GM20431 (cell line): ENCODE measurements at regions not wholly inside any gene's neighbourhood (a gene's known extent, or its start where the extent isn't known, plus 50 kb on each side); places are given as distances from the start of the nearest gene placed in this dataset.

Experiments used
- in situ Hi-C: fragments of 300-500 bp; cut with MseI, MboI; formaldehyde crosslinking; loops from one replicate; pipeline ENCODE4 v1.15.0; 2020; ENCODE audit warnings: low sequenced_read_pairs; ENCODE audit not compliant: unreplicated experiment

GRCh38 chr5:125257057-125257972, 510.9 kb upstream of the ZNF608 start:
- in situ Hi-C loops: no loop called here

GRCh38 chr5:125257997-125258396, 511.6 kb upstream of the ZNF608 start:
- in situ Hi-C loops: no loop called here

GRCh38 chr5:125258615-125259014, 512.2 kb upstream of the ZNF608 start:
- in situ Hi-C loops: no loop called here

- in situ Hi-C loops: no loop called here
These were observed 515.2 kb upstream of the ZNF608 start for GRCh38 chr5:125261505-125262250.

- in situ Hi-C loops: no loop called here
These were observed 516.3 kb upstream of the ZNF608 start for GRCh38 chr5:125262782-125263181.

GRCh38 chr5:125263356-125263755, 516.9 kb upstream of the ZNF608 start:
- in situ Hi-C loops: no loop called here

- in situ Hi-C loops: no loop called here
These were observed 519.7 kb upstream of the ZNF608 start for GRCh38 chr5:125266106-125266505.

- in situ Hi-C loops: no loop called here
These were observed 521.3 kb upstream of the ZNF608 start for GRCh38 chr5:125267636-125268248.

- in situ Hi-C loops: no loop called here
These were observed 523.5 kb upstream of the ZNF608 start for GRCh38 chr5:125269926-125270325.

- in situ Hi-C loops: no loop called here
These were observed 525.9 kb upstream of the ZNF608 start for GRCh38 chr5:125272357-125272756.

- in situ Hi-C loops: no loop called here
These were observed 527.8 kb upstream of the ZNF608 start for GRCh38 chr5:125274211-125274610.

- in situ Hi-C loops: no loop called here
These were observed 528.7 kb upstream of the ZNF608 start for GRCh38 chr5:125274938-125275724.

- in situ Hi-C loops: no loop called here
These were observed 529.3 kb upstream of the ZNF608 start for GRCh38 chr5:125275725-125276090.

GRCh38 chr5:125276096-125276495, 529.7 kb upstream of the ZNF608 start:
- in situ Hi-C loops: no loop called here

- in situ Hi-C loops: no loop called here
These were observed 531.2 kb upstream of the ZNF608 start for GRCh38 chr5:125277494-125278154.

- in situ Hi-C loops: no loop called here
These were observed 532.3 kb upstream of the ZNF608 start for GRCh38 chr5:125278711-125279110.

- in situ Hi-C loops: no loop called here
These were observed 535.2 kb upstream of the ZNF608 start for GRCh38 chr5:125281667-125282066.

GRCh38 chr5:125283372-125283771, 536.9 kb upstream of the ZNF608 start:
- in situ Hi-C loops: no loop called here

GRCh38 chr5:125286271-125286670, 539.8 kb upstream of the ZNF608 start:
- in situ Hi-C loops: no loop called here

- in situ Hi-C loops: no loop called here
These were observed 543.2 kb upstream of the ZNF608 start for GRCh38 chr5:125289606-125290005.
